Islet precursor cell (in vitro differentiated cells): ENCODE measurements at regions not wholly inside any gene's neighbourhood (a gene's known extent, or its start where the extent isn't known, plus 50 kb on each side); places are given as distances from the start of the nearest gene placed in this dataset.

Experiments
- DNase-seq: peaks from one replicate; pipeline ENCODE4 v3.0.0-alpha.2; 2018

GRCh38 chr10:61356354-61356753 is 96.8 kb downstream of the TMEM26 start:
- DNase-seq, result no peak

- no peak for DNase-seq
These were observed 98.0 kb downstream of the TMEM26 start for GRCh38 chr10:61355211-61355610.

GRCh38 chr10:61354401-61354975 is 98.7 kb downstream of the TMEM26 start:
- no peak for DNase-seq

- DNase-seq, result no peak
These were observed 102.4 kb downstream of the TMEM26 start for GRCh38 chr10:61350794-61351193.

GRCh38 chr10:61350068-61350467 is 103.1 kb downstream of the TMEM26 start:
- DNase-seq, result no peak

- DNase-seq, result no peak
These were observed 106.3 kb downstream of the TMEM26 start for GRCh38 chr10:61346796-61347413.

GRCh38 chr10:61343796-61344195 is 109.4 kb downstream of the TMEM26 start:
- no peak for DNase-seq

GRCh38 chr10:61342858-61343572 is 110.2 kb downstream of the TMEM26 start:
- DNase-seq, result no peak

- no peak for DNase-seq
These were observed 112.2 kb downstream of the TMEM26 start for GRCh38 chr10:61341008-61341407.

- DNase-seq, result no peak
These were observed 115.0 kb downstream of the TMEM26 start for GRCh38 chr10:61338146-61338545.

- no peak for DNase-seq
These were observed 115.4 kb downstream of the TMEM26 start for GRCh38 chr10:61337741-61338140.

GRCh38 chr10:61336831-61337230 is 116.3 kb downstream of the TMEM26 start:
- no peak for DNase-seq

GRCh38 chr10:61335359-61335758 is 117.8 kb downstream of the TMEM26 start:
- DNase-seq, result no peak

- no peak for DNase-seq
These were observed 120.6 kb downstream of the TMEM26 start for GRCh38 chr10:61332581-61332980.

- DNase-seq, result no peak
These were observed 122.5 kb downstream of the TMEM26 start for GRCh38 chr10:61330669-61331068.

GRCh38 chr10:61329854-61330253 is 123.3 kb downstream of the TMEM26 start:
- DNase-seq, result no peak

- DNase-seq, result no peak
These were observed 127.8 kb downstream of the TMEM26 start for GRCh38 chr10:61325223-61325960.

GRCh38 chr10:61323726-61324125 is 129.5 kb downstream of the TMEM26 start:
- DNase-seq, result no peak

GRCh38 chr10:61321041-61321857 is 131.9 kb downstream of the TMEM26 start:
- no peak for DNase-seq

- DNase-seq, result no peak
These were observed 133.0 kb downstream of the TMEM26 start for GRCh38 chr10:61320257-61320587.

- DNase-seq, result no peak
These were observed 133.6 kb downstream of the TMEM26 start for GRCh38 chr10:61319386-61320256.

GRCh38 chr10:61318429-61318828 is 134.8 kb downstream of the TMEM26 start:
- no peak for DNase-seq
